NCI-H460 (cell line): ENCODE measurements at regions not wholly inside any gene's neighbourhood (a gene's known extent, or its start where the extent isn't known, plus 50 kb on each side); places are given as distances from the start of the nearest gene placed in this dataset.
"Not testable (repeated sequence)": the region's sequence is repeated elsewhere in the genome, so short reads cannot be mapped to it uniquely, and the experiment has no call there.

ENCODE experiments used
- DNase-seq: peaks from one replicate; pipeline ENCODE4 v3.0.0-alpha.2; 2016; ENCODE audit warnings: low read depth; ENCODE audit errors: extremely low read depth

GRCh38 chr11:81224396-81224795, 1509.3 kb downstream of the FAM181B start:
- no peak for DNase-seq

DNA sequence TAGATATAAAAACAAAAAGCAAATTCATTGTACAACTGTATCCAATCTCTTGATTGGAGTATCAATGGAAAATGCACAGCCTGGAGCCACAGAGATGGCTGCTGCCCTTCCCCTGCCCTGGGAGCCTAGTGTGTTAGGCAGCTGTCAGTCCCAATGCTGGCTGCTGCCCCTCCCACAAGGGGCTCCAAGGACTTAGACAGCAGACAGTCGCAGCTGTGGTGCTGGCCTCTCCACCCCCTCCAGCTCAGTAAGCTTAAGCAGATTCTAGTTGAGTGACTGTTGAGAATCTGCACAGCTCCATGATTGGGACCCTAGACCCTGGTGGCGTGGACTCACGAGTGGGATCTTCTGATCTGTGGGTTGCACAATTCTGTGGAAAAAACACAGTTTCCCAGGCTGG, 1511.2 kb downstream of the FAM181B start:
- DNase-seq: no peak

GRCh38 chr11:81220146-81220895, 1513.3 kb downstream of the FAM181B start:
- DNase-seq: no peak

GRCh38 chr11:81219661-81220060, 1514.0 kb downstream of the FAM181B start:
- DNase-seq: no peak

DNA sequence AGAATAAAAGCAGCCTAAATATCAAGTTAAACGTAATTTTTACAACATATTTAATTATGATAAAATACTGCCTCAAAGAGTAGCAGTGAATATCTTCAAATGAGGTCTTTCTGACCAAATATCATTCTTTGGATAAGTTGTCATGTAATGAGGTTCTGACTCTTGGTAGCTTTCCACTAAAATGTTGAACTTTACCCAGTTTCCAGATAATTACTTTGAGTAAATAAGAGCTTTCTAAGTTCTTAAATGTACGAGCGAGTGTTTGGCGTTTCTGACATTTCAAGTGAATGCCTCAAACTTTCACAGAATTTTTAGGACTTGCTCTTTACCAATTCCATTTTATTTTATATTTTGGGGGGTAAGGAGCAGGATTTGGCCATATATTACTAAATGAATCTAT, 1515.2 kb downstream of the FAM181B start:
- DNase-seq: no peak

DNA sequence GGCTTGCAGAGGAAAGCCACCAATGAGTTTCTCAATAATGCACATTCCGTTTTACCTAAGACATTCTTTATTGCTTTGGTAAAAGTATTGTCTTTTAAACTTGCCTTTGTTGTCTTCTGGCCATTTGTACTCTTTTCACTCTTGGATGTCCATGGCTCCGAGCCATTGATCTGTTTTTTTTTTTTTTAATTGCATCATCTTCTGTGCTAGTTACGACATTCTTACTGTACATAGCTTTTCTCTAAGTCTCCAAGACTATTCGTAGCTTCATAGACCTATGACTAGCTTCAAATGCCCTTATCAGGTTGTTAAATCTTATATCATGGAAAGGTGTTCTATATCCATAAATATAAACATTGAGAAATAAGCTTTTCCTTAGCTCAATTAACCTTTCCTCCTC, 1522.6 kb downstream of the FAM181B start:
- DNase-seq: no peak

DNA sequence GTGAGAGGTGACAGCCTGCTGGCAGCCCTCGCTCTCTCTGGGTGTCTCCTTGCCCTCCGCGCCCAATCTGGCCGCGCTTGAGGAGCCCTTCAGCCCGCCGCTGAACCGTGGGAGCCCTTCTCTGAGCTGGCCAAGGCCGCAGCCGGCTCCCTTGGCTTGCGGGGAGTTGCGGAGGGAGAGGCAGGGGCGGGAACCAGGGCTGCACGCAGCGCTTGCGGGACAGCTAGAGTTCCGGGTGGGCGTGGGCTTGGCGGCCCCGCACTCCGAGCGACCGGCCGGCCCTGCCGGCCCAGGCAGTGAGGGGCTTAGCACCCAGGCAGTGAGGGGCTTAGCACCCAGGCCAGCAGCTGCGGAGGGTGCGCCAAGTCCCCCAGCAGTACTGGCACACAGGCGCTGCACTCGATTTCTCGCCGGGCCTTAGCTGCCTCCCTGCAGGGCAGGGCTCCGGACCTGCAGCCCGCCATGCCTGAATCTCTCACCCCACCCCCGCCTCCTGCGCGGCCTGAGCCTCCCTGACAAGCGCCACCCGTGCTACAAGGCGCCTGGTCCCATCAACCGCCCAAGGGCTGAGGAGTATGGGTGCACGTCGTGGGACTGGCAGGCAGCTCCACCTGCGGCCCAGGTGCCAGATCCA, 1526.1 kb downstream of the FAM181B start:
- no peak for DNase-seq

DNA sequence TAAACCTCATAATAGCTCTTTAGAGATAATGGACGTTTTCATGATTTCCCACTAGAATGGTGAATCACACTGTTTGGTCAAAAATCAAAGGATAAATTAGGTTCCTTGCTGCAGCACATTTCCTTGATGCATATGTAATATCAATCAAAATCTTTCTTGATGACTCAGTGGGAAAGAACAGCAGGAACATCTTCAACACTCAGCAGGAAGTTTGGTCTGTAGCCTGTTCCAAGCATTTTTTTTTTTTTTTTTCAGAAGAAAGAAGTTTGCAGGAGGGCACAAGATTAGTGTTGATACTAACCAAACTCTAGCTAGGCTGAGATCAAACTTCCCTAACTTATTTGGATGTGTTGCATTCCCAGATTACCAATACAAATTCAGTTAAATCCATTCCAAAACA, 1529.8 kb downstream of the FAM181B start:
- no peak for DNase-seq

- DNase-seq: no peak
Measured at GRCh38 chr11:81197396-81197795, 1536.3 kb downstream of the FAM181B start.

DNA sequence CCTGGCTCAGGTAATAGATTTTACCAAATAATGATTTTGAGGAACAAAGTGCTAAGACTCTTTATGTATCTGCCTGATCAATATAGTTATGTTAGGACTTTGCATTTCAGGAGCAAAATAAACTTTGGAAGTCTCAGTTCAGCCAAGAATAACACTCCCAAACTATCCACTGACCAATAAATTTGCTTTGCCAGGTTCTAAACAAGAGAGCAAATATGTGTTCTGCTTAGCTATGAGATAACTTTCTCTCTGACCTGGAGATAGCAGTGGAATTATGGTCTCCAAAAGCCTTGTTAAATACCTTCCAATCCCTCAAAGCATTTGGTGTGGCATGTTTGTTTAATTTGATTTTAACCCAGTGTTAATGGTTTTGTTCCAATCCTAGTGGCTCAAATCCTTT, 1541.1 kb downstream of the FAM181B start:
- no peak for DNase-seq

DNA sequence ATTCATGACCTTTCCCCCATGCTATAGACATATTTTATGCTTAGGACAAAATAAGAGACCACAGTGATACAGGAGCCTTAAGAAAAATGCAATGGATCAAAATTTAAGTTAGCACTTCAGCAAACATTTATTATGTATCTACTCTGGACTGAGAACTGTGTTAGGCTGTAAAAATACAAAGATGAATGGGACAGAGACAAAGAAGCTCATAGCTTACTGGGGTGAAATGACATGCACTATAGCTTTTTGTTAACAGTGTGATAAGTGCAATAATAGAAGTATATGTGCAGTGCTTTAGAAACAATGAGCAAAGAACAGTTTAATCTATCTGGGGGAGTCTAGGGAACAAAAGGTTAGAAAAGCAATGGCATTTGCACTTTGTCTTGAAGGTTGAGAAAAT, 1543.1 kb downstream of the FAM181B start:
- DNase-seq: no peak

DNA sequence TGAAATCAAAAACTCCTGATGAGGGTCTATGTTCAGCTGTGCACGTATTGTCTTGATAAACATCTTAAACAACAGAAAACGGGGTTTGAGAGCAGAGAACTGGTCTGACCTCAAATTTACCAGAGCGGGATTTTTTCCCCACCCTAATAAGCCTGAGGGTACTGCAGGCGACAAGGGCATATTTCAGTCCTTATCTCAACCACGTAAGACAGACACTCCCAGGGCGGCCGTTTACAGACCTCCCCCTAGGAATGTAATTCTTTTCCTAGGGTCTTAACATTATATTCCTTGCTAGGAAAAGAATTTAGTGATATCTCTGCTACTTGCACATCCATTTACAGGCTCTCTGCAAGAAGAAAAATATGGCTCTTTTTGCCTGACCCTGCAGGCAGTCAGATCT, 1546.6 kb downstream of the FAM181B start:
- not testable (repeated sequence) for DNase-seq

DNA sequence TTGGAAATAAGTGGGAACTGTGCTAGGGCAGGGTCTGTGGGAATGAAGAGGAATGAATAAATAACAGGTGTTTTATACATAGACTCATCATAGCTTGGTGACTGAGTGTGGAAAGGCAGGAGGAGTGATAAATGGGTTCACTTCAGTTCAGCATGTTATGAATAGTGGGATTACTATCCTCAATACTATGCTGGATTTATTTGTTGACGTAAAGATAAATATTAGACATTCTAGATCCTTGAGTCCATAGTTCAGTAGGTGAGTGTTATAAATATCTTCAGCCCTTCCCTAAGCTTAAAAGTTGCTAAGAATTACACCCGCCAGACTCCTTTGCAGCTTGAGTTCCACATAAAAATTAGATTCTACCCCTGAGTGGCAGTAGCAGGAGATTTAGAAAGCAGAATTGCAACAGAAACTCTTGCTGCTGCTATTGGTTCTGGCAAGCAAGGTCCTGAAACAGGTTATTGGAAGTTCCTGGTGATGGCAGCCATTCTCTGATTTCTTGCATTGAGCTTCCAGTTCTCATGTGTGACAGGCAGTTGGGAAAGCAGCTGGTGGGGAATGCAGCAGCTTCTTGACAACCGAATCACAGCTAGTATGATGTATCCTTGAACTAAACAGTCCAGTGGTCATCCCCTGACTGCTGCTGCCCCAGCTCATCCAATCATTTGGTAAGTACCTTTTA, 1558.9 kb downstream of the FAM181B start:
- no peak for DNase-seq

DNA sequence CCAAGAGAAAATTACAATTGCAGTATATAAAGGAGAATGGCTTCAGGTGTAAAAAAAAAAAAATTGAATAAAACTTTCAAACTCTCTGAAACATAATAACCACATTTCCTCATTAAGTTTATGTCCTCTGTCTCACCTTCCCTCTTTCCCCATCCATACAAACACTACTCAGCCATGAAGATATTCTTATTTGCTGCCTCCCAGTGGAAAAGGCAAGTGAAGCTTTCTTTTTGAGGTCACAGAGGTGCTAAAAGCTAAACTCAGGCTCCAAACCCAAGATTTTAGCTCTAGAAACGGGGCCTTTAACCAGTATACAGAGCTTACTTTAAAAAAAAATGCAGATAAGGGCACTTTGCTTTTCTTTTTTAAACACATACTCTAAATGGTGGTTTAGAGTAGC, 1568.5 kb downstream of the FAM181B start:
- DNase-seq: peak; percentile 1

- no peak for DNase-seq
Measured at GRCh38 chr11:81159900-81160299, 1573.8 kb downstream of the FAM181B start.

GRCh38 chr11:81135570-81135969, 1598.1 kb downstream of the FAM181B start:
- DNase-seq: no peak

- no peak for DNase-seq
Measured at GRCh38 chr11:81129618-81130017, 1604.0 kb downstream of the FAM181B start.

DNA sequence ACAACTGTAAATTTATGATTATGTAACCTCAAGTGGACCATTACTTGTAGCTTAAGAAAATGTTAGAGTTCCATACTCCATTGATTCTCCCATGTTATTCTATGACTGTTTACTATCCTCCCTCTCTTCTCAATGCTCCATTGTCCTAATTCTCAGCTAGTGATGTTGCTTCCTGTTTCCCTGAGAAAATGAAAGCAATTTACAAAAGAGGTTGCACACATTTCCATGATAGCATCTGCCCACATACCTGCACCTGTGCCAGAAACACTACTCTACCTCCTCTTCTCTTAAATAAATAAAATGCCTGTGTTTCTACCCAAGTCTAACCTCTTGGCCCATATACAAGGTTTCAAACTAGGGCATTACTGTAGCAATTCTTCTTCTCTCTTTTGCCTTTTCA, 1620.9 kb downstream of the FAM181B start:
- no peak for DNase-seq

GRCh38 chr11:81104051-81104450, 1629.6 kb downstream of the FAM181B start:
- no peak for DNase-seq

DNA sequence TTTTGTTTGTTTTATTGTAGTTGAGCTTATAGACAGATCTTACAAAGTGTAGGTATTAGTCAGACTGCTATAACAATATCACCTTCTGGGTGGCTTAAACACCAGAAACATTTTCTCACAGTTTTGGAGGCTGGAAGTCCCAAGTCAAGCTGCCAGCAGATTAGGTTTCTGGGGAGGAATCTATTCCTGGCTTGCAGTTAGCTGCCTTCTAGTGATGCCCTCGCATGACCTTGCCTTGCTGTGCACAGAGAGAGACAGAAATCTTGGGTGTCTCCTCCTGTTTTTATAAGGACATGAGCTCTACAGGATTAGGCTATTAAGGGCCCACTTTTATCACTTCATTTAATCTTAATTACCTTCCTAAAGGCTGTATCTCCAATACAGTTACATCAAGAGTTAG, 1635.2 kb downstream of the FAM181B start:
- no peak for DNase-seq

- DNase-seq: no peak
Measured at GRCh38 chr11:81092522-81092921, 1641.1 kb downstream of the FAM181B start.

GRCh38 chr11:81089242-81089641, 1644.4 kb downstream of the FAM181B start:
- DNase-seq: no peak
